ENCODE measurements at regions not wholly inside any gene's neighbourhood (a gene's known extent, or its start where the extent isn't known, plus 50 kb on each side); places are given as distances from the start of the nearest gene placed in this dataset.

DNA sequence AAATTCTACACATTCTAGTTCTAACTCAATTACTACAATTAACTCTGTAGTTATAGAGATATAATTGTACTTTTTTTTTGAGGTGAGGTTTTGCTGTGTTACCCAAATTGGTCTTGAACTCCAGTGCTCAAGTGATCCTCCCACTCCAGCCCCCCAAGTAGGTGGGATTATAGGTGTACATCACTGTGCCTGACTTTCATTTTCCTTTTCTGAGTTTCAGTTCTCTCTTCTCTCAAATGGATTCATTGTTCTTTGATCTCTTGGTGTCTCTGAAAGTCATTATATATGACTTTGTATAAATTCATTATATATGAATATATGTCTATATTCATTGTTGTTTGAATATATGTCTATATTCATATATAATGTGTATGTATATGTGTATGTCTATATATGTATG lies 74.0 kb upstream of the GALNT2 start:
- ATAC-seq = no peak
- DNase-seq (ENCODE audit: low spot score) = no peak

DNA sequence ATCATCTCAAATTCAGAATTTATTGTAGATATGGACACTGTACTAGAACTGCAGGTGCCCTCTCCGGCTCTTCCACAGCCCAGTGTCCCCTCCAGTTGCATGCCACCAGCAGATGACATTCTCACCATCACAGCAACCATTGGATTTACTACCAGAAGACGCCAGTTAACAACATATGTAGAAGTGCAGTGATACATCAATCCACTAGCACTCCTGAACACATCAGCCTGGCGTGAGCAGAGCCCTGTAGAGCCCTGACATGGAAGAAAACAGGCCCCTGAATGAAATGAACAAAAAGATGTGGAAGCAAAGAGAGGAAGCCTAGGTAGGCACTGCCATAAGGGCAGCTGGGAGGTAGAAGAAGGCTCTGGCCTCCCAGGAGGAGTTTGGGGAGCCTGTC lies 73.1 kb upstream of the GALNT2 start:
- ATAC-seq (no peak), DNase-seq (ENCODE audit: low spot score) (no peak)

DNA sequence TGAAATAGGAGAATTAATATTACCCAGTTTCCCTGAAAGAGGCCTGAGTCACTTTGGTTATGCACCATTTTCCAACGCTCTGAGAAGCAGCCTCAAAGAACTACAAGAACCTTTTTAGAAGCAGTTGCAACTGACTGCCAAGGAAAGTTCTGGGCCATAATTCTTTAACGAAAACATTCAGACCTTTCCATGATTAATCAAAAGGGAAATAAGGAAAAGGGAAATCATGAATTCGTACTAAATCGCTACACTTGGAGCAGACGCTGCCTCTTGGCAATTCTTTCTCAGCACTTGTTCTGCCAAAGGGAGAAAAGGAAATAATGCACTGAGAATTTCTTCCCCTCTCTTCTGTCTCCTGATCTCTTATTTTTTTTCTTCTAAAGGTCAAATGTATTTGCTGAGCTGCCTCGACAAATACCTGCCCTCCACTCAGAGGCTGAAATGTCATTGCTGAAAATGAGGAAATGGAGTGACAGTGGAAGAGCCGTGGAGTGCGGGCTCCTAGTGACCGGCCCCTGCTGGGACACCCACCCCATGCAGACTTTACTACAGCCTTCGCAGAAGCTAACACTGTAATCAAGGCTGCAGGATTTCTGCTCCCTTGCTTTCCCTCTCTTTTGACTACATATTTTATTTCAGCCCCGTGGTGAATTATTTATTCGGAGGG lies 67.9 kb upstream of the GALNT2 start:
- no peak for ATAC-seq
- no peak for DNase-seq (ENCODE audit: low spot score)

DNA sequence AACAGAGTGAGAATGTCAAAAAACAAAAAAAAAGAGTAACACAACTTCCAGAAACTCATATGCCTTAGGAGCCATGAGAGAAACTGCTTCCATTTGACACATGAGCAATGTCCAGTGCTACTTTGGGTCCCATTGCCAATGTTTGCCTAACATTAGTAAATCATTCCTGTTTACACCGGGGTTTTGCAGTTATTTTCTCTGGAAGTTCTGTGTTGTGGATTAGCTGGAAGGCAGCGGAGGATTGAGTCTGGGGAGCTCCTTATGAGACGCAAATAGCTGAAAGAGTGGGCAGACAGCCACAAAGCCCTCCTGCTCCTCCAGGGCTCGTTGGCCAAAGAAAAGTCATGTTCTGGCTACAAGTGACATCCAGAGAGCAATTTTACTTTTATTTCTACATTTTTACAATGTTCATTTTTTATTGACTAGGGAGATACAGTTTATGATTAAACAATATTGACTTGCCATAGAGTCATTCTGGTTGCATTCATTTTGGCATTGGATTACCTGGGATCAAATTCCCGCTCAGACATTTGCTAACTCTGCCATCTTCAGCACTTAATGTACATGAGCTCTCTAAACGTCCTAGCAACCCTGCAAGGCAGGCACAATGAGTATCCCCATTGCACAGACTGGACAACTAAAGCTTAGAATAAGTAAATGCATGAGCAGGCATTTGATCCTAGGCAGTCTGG lies 66.4 kb upstream of the GALNT2 start:
- DNase-seq (ENCODE audit: low spot score) = no peak
- peak; percentile 61 for ATAC-seq

DNA sequence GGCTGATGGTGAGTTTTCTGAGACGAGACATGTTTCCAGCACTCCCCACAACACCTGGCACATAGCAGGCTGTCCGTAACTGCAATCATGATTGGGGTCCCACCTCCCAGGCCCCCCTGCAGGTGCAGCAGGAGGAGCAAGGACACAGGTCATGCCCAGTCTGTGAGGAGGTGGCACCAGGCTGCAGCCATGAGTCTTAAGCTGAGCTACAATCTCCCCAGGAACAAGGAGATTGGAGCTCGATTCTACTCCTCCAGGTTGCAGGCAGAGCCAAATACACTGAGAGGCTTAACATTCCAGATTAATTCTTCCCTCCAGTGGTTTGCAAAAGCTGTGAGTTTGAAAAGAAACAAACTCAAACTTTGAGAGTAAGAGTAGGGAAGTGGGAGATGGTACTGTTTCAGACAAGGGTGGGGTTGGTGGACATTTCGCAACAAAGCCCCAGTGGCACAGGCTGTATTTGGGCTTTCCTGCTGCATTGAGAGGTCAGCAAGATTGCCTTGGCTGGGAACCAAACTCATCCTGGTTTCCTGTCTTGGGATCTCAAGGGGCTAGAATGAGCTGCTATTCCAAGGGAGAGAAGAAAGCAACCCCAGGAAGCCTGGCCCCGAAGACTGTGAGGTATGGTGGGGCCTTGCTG lies 64.8 kb upstream of the GALNT2 start:
- ATAC-seq = peak; percentile 54
- DNase-seq (ENCODE audit: low spot score) = peak; percentile 71

DNA sequence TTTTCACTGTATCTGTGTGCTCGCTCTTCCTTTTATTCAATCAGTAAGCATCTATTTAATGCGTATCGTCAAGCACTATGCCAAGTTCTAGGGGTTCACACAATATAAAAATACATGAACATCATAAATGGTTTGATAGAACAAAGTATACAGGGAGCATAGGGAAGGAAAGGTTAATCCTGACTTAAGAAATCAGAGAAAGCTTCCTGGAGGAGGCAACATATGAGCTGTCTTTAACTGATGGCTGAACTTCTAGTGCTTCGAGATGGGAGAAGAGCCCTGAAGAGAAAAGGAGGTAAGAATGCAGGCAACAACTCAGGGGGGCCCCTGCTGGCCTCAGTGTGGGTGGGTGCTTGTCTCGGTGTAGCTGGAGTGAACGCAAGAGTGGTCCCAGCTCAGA lies 63.6 kb upstream of the GALNT2 start:
- ATAC-seq (no peak), DNase-seq (ENCODE audit: low spot score) (no peak)

DNA sequence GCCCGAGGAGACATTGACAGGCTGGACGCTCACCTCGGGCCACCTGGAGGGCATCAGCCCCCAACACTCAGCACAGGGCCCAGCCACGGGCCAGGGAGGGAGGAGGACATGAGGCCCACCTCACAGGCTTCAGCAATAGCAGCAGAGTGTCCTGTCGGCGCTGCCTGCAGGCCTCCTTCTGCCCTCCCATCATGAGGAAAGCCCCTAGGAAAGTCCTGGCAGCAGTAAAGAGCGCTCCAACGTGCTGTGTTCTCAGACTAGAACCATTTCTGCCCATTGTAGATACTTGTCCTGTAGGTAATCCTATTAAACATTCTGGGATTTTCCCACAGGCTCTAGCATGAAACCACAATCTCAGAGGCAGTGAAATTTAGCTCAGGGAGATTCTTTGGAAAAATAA lies 62.0 kb upstream of the GALNT2 start:
- ATAC-seq (no peak), DNase-seq (ENCODE audit: low spot score) (no peak)

DNA sequence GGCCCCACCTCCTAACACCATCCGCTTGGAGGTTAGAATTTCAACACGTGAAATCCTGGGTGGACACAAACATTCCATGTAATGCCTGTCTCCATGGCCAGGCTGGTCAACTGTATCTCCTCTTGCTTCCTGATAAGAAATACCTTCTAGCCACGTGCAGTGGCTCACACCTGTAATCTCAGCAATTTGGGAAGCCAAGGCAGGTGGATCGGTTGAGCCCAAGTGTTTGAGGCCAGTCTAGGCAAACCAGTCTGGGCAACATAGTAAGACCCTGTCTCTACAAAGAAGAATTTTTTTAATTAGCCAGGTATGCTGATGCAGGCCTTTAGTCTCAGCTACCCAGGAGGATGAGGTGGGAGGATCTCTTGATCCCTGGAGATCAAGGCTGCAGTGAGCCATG lies 58.3 kb upstream of the GALNT2 start:
- DNase-seq (ENCODE audit: low spot score) (no peak), ATAC-seq (no peak)

DNA sequence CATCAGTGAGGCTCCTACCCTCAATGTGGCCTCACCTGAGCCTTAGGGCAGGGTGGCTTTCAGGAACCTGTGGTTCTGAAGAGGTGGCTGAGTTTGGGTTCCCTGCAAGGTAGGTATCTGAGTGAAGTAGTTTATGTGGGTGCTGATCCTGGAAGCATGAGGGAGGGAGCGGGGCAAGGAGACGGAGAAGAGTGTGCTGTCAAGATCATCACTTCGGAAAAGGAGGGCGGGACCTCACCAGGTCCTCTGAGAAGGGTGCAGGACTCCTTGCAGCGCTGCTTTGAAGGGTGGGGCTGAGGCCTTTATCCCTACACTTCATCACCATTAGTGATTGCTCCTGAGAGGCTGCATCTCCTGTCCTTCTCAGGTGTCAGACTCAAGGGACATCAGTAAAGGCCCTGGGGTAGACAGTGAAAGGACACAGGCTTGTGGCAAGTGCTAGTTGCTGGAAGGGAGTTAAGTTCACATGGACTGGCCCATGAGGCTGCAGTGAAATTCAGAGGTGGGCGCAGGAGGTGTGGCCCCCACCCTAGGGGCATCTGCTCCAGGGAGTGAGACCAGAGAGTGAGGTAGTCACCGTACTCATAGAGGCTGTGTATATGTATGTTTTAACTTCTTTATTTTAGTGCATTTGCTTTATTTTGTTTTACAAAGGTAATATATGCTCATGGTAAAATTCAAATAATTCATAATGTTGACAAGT lies 57.3 kb upstream of the GALNT2 start:
- ATAC-seq (no peak), DNase-seq (ENCODE audit: low spot score) (no peak)

DNA sequence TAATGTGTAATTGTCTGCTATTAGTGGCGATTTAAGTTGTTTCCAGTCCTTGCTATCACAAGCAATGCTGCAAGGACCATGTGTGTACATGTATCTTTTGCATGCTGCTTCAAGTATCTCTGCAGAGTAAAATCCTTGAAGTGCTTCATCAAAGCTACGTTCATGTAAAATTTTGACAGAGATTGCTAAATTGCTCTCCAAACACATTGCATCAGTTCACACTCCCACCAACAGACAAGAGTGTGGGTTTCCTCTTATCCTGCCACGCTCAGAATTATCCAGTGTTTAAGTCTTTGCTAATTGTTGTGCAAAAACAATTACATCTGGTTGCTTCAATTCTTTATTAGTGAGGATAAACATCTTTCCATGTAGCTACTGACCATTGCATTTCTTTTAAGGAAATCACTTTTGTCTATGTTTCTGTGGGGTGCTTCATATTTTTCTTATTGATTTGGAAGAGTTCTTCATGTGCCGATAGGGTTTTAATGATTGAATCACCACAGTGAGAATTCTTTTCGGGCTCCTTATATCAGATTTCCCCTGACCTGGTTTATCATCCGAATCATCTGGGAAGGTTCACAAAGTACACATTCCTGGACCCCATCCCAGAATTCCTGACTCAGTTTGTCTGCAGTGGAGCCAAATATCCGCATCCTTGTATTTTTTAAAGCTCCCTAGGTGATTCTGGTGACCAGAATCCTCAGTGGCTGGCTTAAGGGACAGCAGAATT lies 56.3 kb upstream of the GALNT2 start:
- ATAC-seq (no peak), DNase-seq (ENCODE audit: low spot score) (no peak)

DNA sequence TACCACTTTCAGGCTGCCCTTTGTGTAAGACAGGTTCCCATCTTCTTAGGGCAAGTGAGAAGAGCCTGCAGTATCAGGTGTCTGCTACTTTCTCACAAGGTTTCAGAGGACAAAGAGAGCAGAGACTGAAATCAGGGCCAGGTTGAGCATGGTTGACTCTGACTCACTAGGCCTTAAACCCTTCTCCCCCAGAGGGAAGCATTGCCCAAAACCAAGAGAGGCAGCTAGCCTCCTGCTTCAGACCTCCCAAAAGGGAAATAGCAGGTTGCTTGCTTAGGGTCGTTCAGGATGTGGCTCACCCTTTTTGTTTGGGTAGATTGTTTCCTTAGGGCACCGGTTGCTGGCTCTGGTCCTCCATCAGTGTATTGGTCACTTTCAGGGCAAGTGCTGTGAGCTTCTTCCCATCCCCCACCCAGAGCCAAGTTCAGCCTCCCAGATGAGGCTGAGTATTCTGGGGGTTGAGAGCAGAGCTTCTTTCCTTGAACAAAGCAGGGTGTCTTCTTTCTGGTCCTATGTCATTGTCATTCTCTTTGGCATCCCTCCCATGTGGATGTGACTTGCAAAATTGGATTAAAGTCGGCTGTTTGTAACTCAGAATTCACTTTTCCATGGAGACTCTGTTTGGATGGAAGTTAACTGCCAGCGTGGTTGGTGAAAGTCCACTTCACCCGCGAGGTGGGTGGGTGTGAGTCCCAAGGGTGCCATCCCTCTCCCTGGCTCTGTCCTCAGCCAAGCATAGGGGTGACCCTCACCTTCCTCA lies 55.5 kb upstream of the GALNT2 start:
- peak; percentile 79 for DNase-seq (ENCODE audit: low spot score)
- peak; percentile 84 for ATAC-seq

DNA sequence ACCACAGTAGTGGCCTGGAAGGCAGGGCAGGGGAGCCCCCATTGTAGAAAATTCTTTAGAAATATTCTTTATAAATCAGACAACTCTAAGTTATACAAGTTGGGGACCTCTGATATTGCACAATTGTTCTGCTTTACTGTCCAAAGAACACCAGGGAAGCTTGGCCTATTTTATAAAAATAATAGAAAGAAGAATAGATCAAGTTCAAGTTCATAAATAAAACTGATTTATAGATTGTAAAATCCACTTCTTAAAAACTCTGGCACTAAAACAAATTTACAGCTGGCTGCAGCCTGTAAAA lies 55.0 kb upstream of the GALNT2 start:
- DNase-seq (ENCODE audit: low spot score) = no peak
- peak; percentile 54 for ATAC-seq

DNA sequence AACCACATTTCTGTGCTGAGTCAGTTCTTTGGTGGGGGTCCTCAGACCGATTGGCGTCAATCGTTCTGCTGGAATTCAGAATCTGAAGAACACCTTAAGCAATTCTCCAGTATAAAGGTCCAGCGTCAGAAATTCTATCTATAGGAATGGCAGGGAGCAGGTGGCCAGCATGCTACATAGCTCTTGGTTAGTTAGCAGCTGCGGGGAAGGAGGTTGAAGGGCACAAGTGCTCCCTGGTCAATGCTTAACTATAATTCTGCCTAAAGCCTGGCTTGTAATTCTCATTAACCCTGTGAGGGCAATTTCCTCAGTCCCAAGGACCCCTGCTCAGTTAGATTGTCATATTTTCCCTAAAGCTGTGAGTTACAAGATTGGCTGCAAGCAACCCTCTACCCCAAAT lies 54.3 kb upstream of the GALNT2 start:
- ATAC-seq (peak; percentile 55), DNase-seq (ENCODE audit: low spot score) (no peak)

DNA sequence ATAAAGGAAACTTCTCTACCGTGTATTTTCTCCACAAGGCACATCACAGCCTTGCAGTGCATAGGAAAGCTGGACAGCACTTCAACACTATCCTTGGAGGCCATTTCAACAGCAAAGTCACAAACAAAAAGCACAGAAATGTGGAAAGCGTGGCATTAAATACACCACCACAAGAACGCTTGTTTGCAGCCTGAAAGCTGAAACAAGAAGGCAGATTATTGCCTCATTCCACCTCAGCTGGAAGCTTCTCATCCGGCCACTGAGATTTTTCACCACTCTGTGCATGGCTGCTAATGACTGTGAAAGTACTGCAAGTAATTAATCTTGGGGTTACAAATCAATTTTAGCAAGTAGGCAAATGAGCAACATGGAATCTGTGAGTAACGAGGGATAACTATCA lies 50.9 kb upstream of the GALNT2 start:
- DNase-seq (ENCODE audit: low spot score) (no peak), ATAC-seq (no peak)

Data from left lobe of liver (tissue), 2 donors.